ENCODE measurements at regions not wholly inside any gene's neighbourhood (a gene's known extent, or its start where the extent isn't known, plus 50 kb on each side); places are given as distances from the start of the nearest gene placed in this dataset.

DNA sequence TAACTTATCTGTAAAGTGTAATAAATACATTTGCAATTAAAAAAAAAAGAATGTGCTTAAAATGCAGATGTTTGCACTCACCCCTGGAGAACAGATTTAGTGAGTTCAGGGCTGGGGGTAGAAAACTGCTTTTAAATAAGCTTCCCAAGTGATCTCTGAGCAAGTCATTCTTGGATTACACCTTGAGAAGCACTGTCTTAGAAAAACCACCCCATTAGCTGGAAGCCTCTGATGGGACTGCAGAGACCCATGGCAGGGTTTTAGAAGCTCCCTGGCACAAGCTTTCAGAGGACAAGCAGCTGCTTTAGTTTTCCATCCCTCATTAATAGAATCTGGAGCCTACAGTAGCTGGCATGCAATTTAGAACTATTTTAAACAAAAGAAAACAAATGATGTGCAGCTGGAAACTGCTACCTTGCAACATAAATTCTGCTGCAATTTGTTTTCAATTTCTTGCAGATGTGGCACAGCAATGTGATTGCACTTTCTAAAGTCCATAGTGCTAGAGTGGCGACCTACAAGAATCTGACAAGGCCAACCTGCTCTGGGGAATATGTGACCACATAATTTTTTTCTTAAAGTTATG lies 141.5 kb downstream of the CDC42EP3 start:
- Mint-ChIP-seq H3K27me3 (peaks cover 6% of the 10 kb centered on the region), H3K4me1 (no peaks in the 10 kb centered on the region), H3K9me3 (no peaks in the 10 kb centered on the region), H3K4me3 (no peak overlapping the region), H3K27ac (no peak overlapping the region), H3K36me3 (ENCODE audit: low read depth) (no peaks in the 10 kb centered on the region)
- CTCF ChIA-PET = no interaction called here
- POLR2A ChIA-PET = no interaction called here
- no peak for DNase-seq

DNA sequence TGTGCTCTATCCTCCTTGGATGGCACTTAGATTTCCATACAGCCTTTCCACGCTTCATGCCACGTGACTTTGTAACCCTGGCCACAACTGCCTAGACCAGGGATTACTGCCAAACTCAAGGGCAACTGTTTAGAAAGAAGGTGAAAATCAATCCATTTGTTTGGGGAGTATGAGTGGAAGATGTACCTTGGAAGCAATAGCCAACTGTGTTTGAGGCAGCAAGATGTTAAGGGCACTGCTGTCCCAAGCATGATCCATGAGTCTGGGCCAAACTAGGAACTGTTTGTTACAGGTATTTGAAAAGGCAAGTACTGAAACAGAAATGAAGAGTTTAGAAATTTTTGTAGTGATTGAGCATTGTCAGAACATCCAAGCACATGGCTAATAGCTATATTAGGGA lies 138.9 kb downstream of the CDC42EP3 start:
- ChIA-PET CTCF (no interaction called here), POLR2A (no interaction called here)
- H3K27me3 Mint-ChIP-seq = peaks cover 6% of the 10 kb centered on the region
- no peaks in the 10 kb centered on the region for H3K36me3 Mint-ChIP-seq (ENCODE audit: low read depth)
- no peaks in the 10 kb centered on the region for H3K9me3 Mint-ChIP-seq
- H3K4me1 Mint-ChIP-seq = peaks cover 3% of the 10 kb centered on the region
- H3K27ac Mint-ChIP-seq = no peak overlapping the region
- no peak for DNase-seq
- H3K4me3 Mint-ChIP-seq = no peak overlapping the region

DNA sequence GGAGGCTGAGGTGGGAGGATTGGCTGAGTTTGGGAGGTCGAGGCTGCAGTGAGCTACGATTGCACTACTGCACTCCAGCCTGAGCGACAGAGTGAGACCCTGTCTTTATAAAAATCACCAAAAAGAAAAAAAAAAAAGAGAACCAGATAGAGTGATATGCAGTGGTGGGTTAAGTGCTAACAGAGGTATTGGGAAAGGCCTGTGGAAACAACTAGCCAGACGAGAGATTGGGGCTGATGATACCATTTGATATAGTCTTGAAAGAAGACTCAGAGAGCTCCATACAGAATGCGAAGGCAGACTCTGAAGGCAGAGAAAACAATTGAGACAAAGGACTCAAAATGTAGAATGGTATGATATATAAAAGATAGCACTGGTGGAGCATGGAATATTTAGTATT lies 134.1 kb downstream of the CDC42EP3 start:
- Mint-ChIP-seq H3K36me3 (ENCODE audit: low read depth) (no peaks in the 10 kb centered on the region), H3K27ac (no peak overlapping the region), H3K4me1 (peaks cover 3% of the 10 kb centered on the region), H3K27me3 (peaks cover 15% of the 10 kb centered on the region), H3K9me3 (no peaks in the 10 kb centered on the region), H3K4me3 (no peak overlapping the region)
- DNase-seq = no peak
- ChIA-PET CTCF (interaction anchor here (0.7 to 1.2 kb wide), 5 partner anchors 13 to 340 kb away, joined by 3 to 4 read pairs (median 3); no protein-coding TSS in a partner anchor), POLR2A (no interaction called here)

DNA sequence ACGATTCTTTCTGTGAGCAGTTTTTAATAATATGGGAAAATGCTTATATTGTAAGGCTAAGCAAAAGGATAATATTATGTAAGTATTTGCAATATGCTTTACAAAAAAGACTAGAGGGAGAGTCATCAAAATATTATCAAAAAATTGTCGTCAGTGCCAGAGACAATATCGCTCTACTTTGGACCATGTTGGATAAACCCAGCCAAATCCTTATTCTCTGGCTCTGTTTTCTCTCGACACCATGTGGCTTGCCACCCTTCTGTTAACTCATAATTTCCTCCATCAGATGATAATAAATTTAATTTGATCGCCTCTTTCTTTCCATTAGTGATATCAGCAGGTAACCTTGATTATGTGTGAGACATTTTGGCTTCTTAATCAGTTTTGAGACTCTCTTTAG lies 129.9 kb downstream of the CDC42EP3 start:
- CTCF ChIA-PET = no interaction called here
- H3K4me3 Mint-ChIP-seq = no peak overlapping the region

DNA sequence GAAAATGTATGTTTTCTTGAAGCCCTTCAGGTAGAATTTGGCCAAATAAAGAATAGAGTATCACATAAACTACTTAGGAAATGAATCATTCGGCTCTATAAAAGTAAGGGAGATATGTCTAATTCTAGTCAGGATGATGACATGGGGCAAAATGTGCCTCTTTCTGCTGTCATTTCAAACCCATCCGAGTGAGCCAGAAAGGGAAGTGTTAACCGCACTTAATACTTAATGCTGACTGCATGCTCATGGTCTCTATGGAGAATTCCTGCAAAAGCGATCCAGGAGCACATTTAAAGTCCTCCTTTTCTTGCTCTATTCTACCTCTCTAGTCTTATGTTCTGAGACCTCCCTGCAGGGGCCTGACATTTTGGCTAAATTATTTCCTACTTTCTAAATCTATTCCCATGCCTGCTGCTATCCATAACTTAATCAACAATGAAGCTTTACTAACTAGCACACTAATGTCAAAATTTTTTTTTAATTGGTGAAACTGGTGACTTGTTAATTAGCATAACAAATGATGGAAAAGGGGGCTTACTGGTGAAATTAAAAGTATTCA lies 127.4 kb downstream of the CDC42EP3 start:
- Mint-ChIP-seq H3K9me3 (no peaks in the 10 kb centered on the region), H3K4me1 (no peaks in the 10 kb centered on the region), H3K27ac (no peak overlapping the region), H3K4me3 (no peak overlapping the region), H3K27me3 (peaks cover 16% of the 10 kb centered on the region), H3K36me3 (ENCODE audit: low read depth) (no peaks in the 10 kb centered on the region)
- ChIA-PET CTCF (interaction anchor here (0.8 kb wide), 1 partner anchor 288 kb away, joined by 3 read pairs; no protein-coding TSS in a partner anchor), POLR2A (interaction anchor here (0.7 kb wide), 1 partner anchor 81 kb away, joined by 3 read pairs; no protein-coding TSS in a partner anchor)
- DNase-seq = no peak

More for the DNA sequence above, 129.9 kb downstream of the CDC42EP3 start:
- no peak overlapping the region for H3K27ac Mint-ChIP-seq
- peaks cover 18% of the 10 kb centered on the region for H3K27me3 Mint-ChIP-seq
- H3K9me3 Mint-ChIP-seq = no peaks in the 10 kb centered on the region
- H3K36me3 Mint-ChIP-seq (ENCODE audit: low read depth) = no peaks in the 10 kb centered on the region
- DNase-seq = no peak
- no peaks in the 10 kb centered on the region for H3K4me1 Mint-ChIP-seq
- POLR2A ChIA-PET = no interaction called here

DNA sequence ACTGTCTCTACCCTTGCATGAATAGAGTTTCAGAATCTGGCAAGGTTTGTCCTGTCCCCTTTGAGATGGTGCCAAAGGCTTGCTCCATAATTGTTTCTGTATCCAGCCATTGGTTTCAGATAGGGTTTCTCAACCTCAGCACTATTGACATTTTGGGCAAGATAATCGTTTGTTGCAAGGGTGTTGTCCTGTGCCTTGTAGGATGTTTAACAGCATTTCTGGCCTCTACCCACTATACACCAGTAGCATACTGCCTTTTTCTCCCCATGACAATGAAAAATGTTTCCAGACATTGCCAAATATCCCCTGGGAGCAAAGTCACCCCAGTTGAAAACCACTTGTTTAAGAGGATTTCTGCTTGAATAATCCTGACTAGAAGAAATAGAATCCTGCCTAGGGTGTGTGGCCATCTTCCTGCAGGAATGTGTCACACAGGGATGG lies 126.8 kb downstream of the CDC42EP3 start:
- H3K4me1 Mint-ChIP-seq = no peaks in the 10 kb centered on the region
- H3K4me3 Mint-ChIP-seq = no peak overlapping the region
- CTCF ChIA-PET = no interaction called here
- no peaks in the 10 kb centered on the region for H3K36me3 Mint-ChIP-seq (ENCODE audit: low read depth)
- DNase-seq = no peak
- POLR2A ChIA-PET = interaction anchor here (0.7 kb wide), 1 partner anchor 81 kb away, joined by 3 read pairs; no protein-coding TSS in a partner anchor
- H3K27me3 Mint-ChIP-seq = peaks cover 16% of the 10 kb centered on the region
- no peaks in the 10 kb centered on the region for H3K9me3 Mint-ChIP-seq
- H3K27ac Mint-ChIP-seq = no peak overlapping the region

DNA sequence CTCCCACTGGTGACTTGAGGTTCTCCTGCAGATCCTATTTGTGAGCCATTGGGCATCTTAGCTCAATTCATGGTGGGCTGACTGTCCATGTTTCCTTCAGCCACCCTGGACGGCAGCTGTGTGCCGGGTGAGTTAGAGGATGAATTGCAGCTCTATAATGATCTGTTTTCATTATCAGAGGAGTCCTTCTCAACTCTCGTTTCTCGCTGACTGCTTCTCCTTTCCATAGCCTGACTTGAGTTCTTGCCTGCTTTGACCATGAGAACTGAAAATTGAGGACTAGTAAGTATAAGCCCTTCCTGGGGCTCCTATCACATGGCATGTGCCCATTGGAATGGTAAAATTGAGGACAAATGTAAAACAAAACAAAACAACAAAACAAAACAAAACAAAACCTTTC lies 121.8 kb downstream of the CDC42EP3 start:
- ChIA-PET CTCF (interaction anchor here (1.0 to 2.1 kb wide), 2 partner anchors 99 to 283 kb away, joined by 5 read pairs; no protein-coding TSS in a partner anchor), POLR2A (interaction anchor here (1.0 kb wide), 1 partner anchor 69 kb away, joined by 4 read pairs; no protein-coding TSS in a partner anchor)
- Mint-ChIP-seq H3K36me3 (ENCODE audit: low read depth) (no peaks in the 10 kb centered on the region), H3K9me3 (no peaks in the 10 kb centered on the region), H3K27me3 (peaks cover 3% of the 10 kb centered on the region), H3K27ac (no peak overlapping the region), H3K4me1 (peaks cover 17% of the 10 kb centered on the region), H3K4me3 (no peak overlapping the region)
- DNase-seq = no peak

DNA sequence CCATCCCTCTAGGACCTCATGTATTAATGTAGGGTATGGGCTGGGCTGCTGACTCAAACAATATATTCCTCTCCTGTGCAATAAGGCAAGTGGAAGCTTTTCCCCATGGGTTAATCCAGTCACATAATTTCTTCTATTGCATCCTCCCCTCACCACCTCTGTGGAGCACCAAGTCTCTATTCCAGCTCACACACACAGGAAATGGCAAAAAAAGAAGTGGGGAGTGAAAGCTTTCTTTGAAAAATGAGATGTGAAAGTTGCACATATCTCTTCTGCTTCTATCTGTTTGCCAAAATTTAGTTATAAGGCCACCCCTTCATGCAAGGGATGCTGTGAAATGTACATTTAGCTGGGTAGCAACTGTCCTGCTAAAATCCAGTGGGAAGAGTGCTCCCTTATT lies 121.3 kb downstream of the CDC42EP3 start:
- no peaks in the 10 kb centered on the region for H3K36me3 Mint-ChIP-seq (ENCODE audit: low read depth)
- H3K4me3 Mint-ChIP-seq = no peak overlapping the region
- H3K4me1 Mint-ChIP-seq = peaks cover 17% of the 10 kb centered on the region
- ChIA-PET POLR2A (interaction anchor here (1.0 kb wide), 1 partner anchor 68 kb away, joined by 4 read pairs; no protein-coding TSS in a partner anchor), CTCF (interaction anchor here (1.0 to 2.1 kb wide), 3 partner anchors 11 to 282 kb away, joined by 4 to 5 read pairs (median 5); no protein-coding TSS in a partner anchor)
- H3K27ac Mint-ChIP-seq = no peak overlapping the region
- H3K27me3 Mint-ChIP-seq = peaks cover 3% of the 10 kb centered on the region
- no peak for DNase-seq
- no peaks in the 10 kb centered on the region for H3K9me3 Mint-ChIP-seq

DNA sequence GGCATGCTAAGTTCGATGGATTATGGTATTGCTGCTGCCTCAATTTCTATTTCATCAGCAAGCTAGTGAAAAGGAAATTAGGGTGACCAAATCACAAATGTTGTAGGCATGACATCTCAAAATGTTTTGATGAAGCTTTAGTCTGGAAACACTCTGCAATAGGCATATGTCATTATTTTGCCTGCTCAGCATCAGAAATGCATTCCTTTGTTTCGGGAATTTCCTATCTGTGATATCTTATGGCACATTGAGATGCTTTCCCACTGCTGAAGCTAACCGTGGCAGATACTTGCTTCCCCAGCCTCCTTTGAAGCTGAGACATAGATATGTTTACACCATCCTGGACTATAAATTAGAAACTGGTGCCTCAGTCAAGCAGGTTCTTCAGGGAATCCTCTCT lies 119.7 kb downstream of the CDC42EP3 start:
- H3K9me3 Mint-ChIP-seq = no peaks in the 10 kb centered on the region
- H3K27me3 Mint-ChIP-seq = no peaks in the 10 kb centered on the region
- no peaks in the 10 kb centered on the region for H3K36me3 Mint-ChIP-seq (ENCODE audit: low read depth)
- H3K27ac Mint-ChIP-seq = no peak overlapping the region
- H3K4me1 Mint-ChIP-seq = peaks cover 17% of the 10 kb centered on the region
- no peak overlapping the region for H3K4me3 Mint-ChIP-seq
- no peak for DNase-seq
- ChIA-PET POLR2A (interaction anchor here (1.1 to 1.9 kb wide), 2 partner anchors 9 to 74 kb away, joined by 3 to 4 read pairs; no protein-coding TSS in a partner anchor), CTCF (interaction anchor here (1.2 to 1.5 kb wide), 2 partner anchors 13 to 91 kb away, joined by 3 to 4 read pairs; no protein-coding TSS in a partner anchor)

DNA sequence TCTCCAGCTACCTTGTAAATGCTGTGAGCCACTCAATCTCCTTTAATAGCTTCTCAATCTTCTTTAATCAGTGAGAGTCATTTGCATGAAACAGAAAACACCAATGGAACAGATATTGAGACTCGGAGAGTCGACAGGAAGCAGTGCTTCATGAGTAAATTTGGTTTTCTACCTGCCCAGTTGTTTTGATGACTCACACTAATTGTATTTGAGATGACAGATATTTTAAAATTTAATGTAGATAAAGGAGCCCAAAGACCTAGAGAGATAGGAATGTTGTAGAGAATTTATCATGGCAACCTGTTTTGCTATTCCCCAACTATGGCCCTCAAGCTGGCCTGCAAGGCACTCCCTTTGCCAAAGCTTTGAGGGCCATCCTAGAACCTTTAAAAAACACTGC lies 119.1 kb downstream of the CDC42EP3 start:
- no peak overlapping the region for H3K4me3 Mint-ChIP-seq
- H3K27ac Mint-ChIP-seq = no peak overlapping the region
- H3K27me3 Mint-ChIP-seq = no peaks in the 10 kb centered on the region
- H3K9me3 Mint-ChIP-seq = no peaks in the 10 kb centered on the region
- no peak for DNase-seq
- no peaks in the 10 kb centered on the region for H3K36me3 Mint-ChIP-seq (ENCODE audit: low read depth)
- CTCF ChIA-PET = interaction anchor here (1.5 kb wide), 1 partner anchor 90 kb away, joined by 3 read pairs; no protein-coding TSS in a partner anchor
- H3K4me1 Mint-ChIP-seq = peaks cover 17% of the 10 kb centered on the region
- POLR2A ChIA-PET = interaction anchor here (1.1 to 1.9 kb wide), 2 partner anchors 9 to 74 kb away, joined by 3 to 4 read pairs; no protein-coding TSS in a partner anchor

DNA sequence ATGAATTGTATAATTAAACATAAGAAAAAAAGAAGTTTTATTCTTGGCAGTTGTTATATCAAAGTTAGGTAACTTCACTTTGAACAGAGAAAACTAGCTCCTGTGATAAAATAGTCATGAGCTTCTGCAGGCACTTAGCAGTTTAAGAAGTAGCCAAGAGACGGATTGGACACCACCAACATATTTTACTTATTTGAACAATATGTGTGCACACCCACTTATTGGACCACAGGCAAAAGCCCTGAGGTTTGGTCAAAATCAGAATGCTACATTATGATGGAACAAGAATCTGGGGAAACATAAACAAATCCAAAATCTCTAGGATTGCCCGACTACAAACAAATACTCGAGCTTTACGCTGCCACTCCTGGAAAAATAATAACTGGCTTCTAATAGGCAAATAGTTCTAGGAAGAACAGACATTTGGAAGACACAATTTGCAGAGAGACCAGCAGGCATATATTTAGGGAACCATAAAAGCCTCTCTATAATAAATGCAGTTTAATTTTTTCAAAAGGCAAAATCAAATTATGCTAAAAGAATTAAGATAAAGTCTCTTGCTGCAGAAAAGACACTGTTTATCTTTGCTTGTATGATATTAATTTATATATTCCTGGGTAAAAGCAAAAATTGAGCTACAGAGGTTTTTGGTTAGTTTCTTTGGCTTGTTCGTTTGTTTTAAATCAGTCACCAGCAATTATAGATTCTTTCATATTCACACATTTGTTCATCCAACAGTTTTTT lies 117.9 kb downstream of the CDC42EP3 start:
- Mint-ChIP-seq H3K36me3 (ENCODE audit: low read depth) (no peaks in the 10 kb centered on the region), H3K4me3 (no peak overlapping the region), H3K27me3 (no peaks in the 10 kb centered on the region), H3K27ac (no peak overlapping the region), H3K9me3 (no peaks in the 10 kb centered on the region), H3K4me1 (peaks cover 20% of the 10 kb centered on the region)
- DNase-seq = no peak
- POLR2A ChIA-PET = no interaction called here
- CTCF ChIA-PET = no interaction called here

DNA sequence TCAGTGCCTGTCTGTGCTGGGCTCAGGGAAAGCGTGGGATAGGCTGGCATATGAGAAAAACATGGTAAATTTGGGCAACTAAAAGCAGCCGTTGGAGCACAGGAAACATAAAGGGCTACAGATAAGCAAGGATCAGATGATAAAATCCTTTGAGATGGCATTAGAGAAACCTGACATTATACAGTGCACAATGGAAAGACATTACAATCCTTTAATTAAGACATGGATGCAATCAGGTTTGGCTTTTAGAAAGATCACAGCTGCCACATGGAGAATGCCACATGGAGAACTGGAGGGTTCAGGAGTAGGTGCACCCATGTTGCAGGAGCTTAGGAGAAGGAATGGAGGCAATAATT lies 117.3 kb downstream of the CDC42EP3 start:
- no peaks in the 10 kb centered on the region for H3K9me3 Mint-ChIP-seq
- CTCF ChIA-PET = interaction anchor here (0.5 kb wide), 1 partner anchor 377 kb away, joined by 3 read pairs; no protein-coding TSS in a partner anchor

DNA sequence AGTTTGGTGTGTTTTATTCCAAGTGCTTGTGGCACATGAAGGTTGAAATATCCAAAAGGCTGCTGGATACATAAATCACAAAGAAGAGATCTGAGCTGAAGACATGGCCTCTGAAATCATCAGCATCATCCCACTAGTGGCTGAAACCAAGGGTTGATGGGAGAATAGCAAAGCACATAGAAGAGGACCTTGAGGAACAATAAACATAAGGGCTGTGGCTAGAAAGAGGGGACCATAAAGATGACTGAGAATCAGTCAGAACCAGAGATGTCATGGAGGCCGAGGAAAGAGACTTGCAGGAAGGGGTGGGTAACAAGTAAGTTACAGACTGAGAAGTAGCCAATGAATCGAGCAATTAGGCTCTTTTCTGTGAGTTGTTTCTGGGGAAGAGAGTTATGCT lies 116.8 kb downstream of the CDC42EP3 start:
- CTCF ChIA-PET = interaction anchor here (0.5 kb wide), 1 partner anchor 378 kb away, joined by 3 read pairs; no protein-coding TSS in a partner anchor
- Mint-ChIP-seq H3K27me3 (no peaks in the 10 kb centered on the region), H3K9me3 (no peaks in the 10 kb centered on the region), H3K4me3 (no peak overlapping the region), H3K4me1 (peaks cover 26% of the 10 kb centered on the region), H3K27ac (no peak overlapping the region), H3K36me3 (ENCODE audit: low read depth) (no peaks in the 10 kb centered on the region)
- DNase-seq = no peak
- POLR2A ChIA-PET = no interaction called here

More for the DNA sequence above, 117.3 kb downstream of the CDC42EP3 start:
- H3K4me1 Mint-ChIP-seq = peaks cover 23% of the 10 kb centered on the region
- DNase-seq = no peak
- no peak overlapping the region for H3K4me3 Mint-ChIP-seq
- no peak overlapping the region for H3K27ac Mint-ChIP-seq
- H3K36me3 Mint-ChIP-seq (ENCODE audit: low read depth) = no peaks in the 10 kb centered on the region
- POLR2A ChIA-PET = no interaction called here
- no peaks in the 10 kb centered on the region for H3K27me3 Mint-ChIP-seq
